HT1080 (cell line): ENCODE measurements at regions not wholly inside any gene's neighbourhood (a gene's known extent, or its start where the extent isn't known, plus 50 kb on each side); places are given as distances from the start of the nearest gene placed in this dataset.

Source experiments
- DNase-seq: peaks from one replicate; pipeline ENCODE4 v3.0.0-alpha.2; 2015; ENCODE audit warnings: low read depth

- no peak for DNase-seq
Observed at GRCh38 chr16:50469744-50470321, 78.4 kb upstream of the NKD1 start.

GRCh38 chr16:50469121-50469743, 79.0 kb upstream of the NKD1 start:
- DNase-seq, result no peak

GRCh38 chr16:50468749-50469078, 79.5 kb upstream of the NKD1 start:
- DNase-seq, result no peak

GRCh38 chr16:50467943-50468748, 80.0 kb upstream of the NKD1 start:
- no peak for DNase-seq

GRCh38 chr16:50467559-50467942, 80.6 kb upstream of the NKD1 start:
- DNase-seq, result no peak

GRCh38 chr16:50466170-50466569, 82.0 kb upstream of the NKD1 start:
- DNase-seq, result no peak

GRCh38 chr16:50464325-50465290, 83.6 kb upstream of the NKD1 start:
- no peak for DNase-seq

- DNase-seq, result no peak
Observed at GRCh38 chr16:50463581-50464324, 84.4 kb upstream of the NKD1 start.

GRCh38 chr16:50462793-50463507, 85.2 kb upstream of the NKD1 start:
- DNase-seq, result no peak

- no peak for DNase-seq
Observed at GRCh38 chr16:50461400-50461760, 86.8 kb upstream of the NKD1 start.

- DNase-seq, result no peak
Observed at GRCh38 chr16:50460538-50461399, 87.4 kb upstream of the NKD1 start.

- DNase-seq, result no peak
Observed at GRCh38 chr16:50459496-50460080, 88.6 kb upstream of the NKD1 start.

GRCh38 chr16:50458667-50459495, 89.3 kb upstream of the NKD1 start:
- no peak for DNase-seq

- DNase-seq, result no peak
Observed at GRCh38 chr16:50457979-50458491, 89.2 kb upstream of the BRD7 start.

GRCh38 chr16:50457423-50457822, 88.6 kb upstream of the BRD7 start:
- DNase-seq, result no peak

GRCh38 chr16:50455288-50455845, 86.6 kb upstream of the BRD7 start:
- DNase-seq, result no peak

GRCh38 chr16:50453446-50453845, 84.7 kb upstream of the BRD7 start:
- DNase-seq, result no peak
